Progenitor cell of endocrine pancreas (in vitro differentiated cells): ENCODE measurements at regions not wholly inside any gene's neighbourhood (a gene's known extent, or its start where the extent isn't known, plus 50 kb on each side); places are given as distances from the start of the nearest gene placed in this dataset.

ENCODE experiments used
- DNase-seq: peaks from one replicate; pipeline ENCODE4 v3.0.0; 2021; ENCODE audit warnings: low spot score; ENCODE audit not compliant: unreplicated experiment
- H3K27ac Mint-ChIP-seq: 2 replicates; pipeline ENCODE4 v1.8.0; 2021; ENCODE audit warnings: mild to moderate bottlenecking, moderate library complexity, mixed read lengths
- H3K27me3 Mint-ChIP-seq: 2 replicates; pipeline ENCODE4 v1.8.0; 2021; ENCODE audit warnings: mixed read lengths
- H3K36me3 Mint-ChIP-seq: 2 replicates; pipeline ENCODE4 v1.8.0; 2022; ENCODE audit warnings: mixed read lengths; ENCODE audit not compliant: insufficient read depth
- H3K4me1 Mint-ChIP-seq: 2 replicates; pipeline ENCODE4 v1.8.0; 2021; ENCODE audit warnings: low read depth, mixed read lengths
- H3K4me3 Mint-ChIP-seq: 2 replicates; pipeline ENCODE4 v1.8.0; 2021; ENCODE audit warnings: low read depth, mild to moderate bottlenecking, moderate library complexity, mixed read lengths
- H3K9me3 Mint-ChIP-seq: 2 replicates; pipeline ENCODE4 v1.8.0; 2021; ENCODE audit warnings: low read depth, mixed read lengths
- CTCF ChIP-seq: fragments of 200-600 bp; sonication (generic); IDR thresholded peaks from one replicate; pipeline ENCODE4 v1.5.0; 2021; ENCODE audit warnings: antibody characterized with exemption, mild to moderate bottlenecking; ENCODE audit not compliant: unreplicated experiment

GRCh38 chr7:136496551-136496950 lies 371.9 kb upstream of the CHRM2 start:
- Mint-ChIP-seq H3K36me3 (no peaks in the 10 kb centered on the region), H3K27me3 (no peaks in the 10 kb centered on the region), H3K27ac (no peak overlapping the region), H3K9me3 (no peaks in the 10 kb centered on the region), H3K4me3 (no peak overlapping the region), H3K4me1 (no peaks in the 10 kb centered on the region)
- DNase-seq, result no peak
- TF ChIP-seq CTCF, result no peak

- Mint-ChIP-seq H3K9me3 (no peaks in the 10 kb centered on the region), H3K4me1 (no peaks in the 10 kb centered on the region), H3K27me3 (no peaks in the 10 kb centered on the region), H3K4me3 (no peak overlapping the region), H3K27ac (no peak overlapping the region), H3K36me3 (no peaks in the 10 kb centered on the region)
- no peak for TF ChIP-seq CTCF
- no peak for DNase-seq
Observed at GRCh38 chr7:136495081-136495480, 373.4 kb upstream of the CHRM2 start.

- H3K27ac Mint-ChIP-seq, result no peak overlapping the region
- H3K36me3 Mint-ChIP-seq, result no peaks in the 10 kb centered on the region
- TF ChIP-seq CTCF, result no peak
- no peaks in the 10 kb centered on the region for H3K4me1 Mint-ChIP-seq
- no peak for DNase-seq
- no peak overlapping the region for H3K4me3 Mint-ChIP-seq
- H3K27me3 Mint-ChIP-seq, result no peaks in the 10 kb centered on the region
- no peaks in the 10 kb centered on the region for H3K9me3 Mint-ChIP-seq
Observed at GRCh38 chr7:136492366-136492765, 376.1 kb upstream of the CHRM2 start.

- no peak for DNase-seq
- Mint-ChIP-seq H3K36me3 (no peaks in the 10 kb centered on the region), H3K9me3 (no peaks in the 10 kb centered on the region), H3K27me3 (no peaks in the 10 kb centered on the region), H3K4me3 (no peak overlapping the region), H3K4me1 (no peaks in the 10 kb centered on the region), H3K27ac (no peak overlapping the region)
- no peak for TF ChIP-seq CTCF
Observed at GRCh38 chr7:136489808-136490207, 378.6 kb upstream of the CHRM2 start.

- Mint-ChIP-seq H3K27me3 (no peaks in the 10 kb centered on the region), H3K36me3 (no peaks in the 10 kb centered on the region), H3K9me3 (no peaks in the 10 kb centered on the region), H3K27ac (no peak overlapping the region), H3K4me1 (peaks cover 1% of the 10 kb centered on the region), H3K4me3 (no peak overlapping the region)
- TF ChIP-seq CTCF, result no peak
- DNase-seq, result no peak
Observed at GRCh38 chr7:136480901-136481300, 387.6 kb upstream of the CHRM2 start.
